ENCODE measurements at regions not wholly inside any gene's neighbourhood (a gene's known extent, or its start where the extent isn't known, plus 50 kb on each side); places are given as distances from the start of the nearest gene placed in this dataset.

DNA sequence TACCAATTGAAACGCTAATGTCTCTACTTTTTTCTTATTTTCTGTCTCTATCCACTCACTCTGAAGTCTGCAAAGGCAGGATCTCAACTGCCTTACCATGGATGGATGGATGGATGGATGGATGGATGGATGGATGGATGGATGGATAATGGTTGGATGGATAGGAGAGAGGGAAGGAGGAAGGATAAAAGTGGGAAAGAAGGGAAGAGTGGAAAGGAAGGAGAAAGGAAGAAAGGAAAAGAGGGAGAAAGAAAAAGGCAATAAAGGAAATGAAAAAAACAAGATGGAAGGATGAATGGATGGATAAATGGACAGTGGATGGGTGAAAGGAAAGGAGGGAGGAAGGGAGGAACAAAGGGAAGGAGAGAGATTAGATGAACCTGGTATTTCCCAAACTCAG lies 506.0 kb downstream of the MN1 start:
- no peak overlapping the region for H3K27ac Mint-ChIP-seq
- H3K9me3 Mint-ChIP-seq = no peaks in the 10 kb centered on the region
- CTCF ChIA-PET = no interaction called here
- peaks cover 33% of the 10 kb centered on the region for H3K27me3 Mint-ChIP-seq (ENCODE audit: low read depth)
- H3K36me3 Mint-ChIP-seq (ENCODE audit: low read depth) = no peaks in the 10 kb centered on the region
- DNase-seq = no peak
- H3K4me1 Mint-ChIP-seq (ENCODE audit: low read depth) = no peaks in the 10 kb centered on the region
- intact Hi-C loops (cut with micrococcal nuclease) = no loop called here
- no peak overlapping the region for H3K4me3 Mint-ChIP-seq

DNA sequence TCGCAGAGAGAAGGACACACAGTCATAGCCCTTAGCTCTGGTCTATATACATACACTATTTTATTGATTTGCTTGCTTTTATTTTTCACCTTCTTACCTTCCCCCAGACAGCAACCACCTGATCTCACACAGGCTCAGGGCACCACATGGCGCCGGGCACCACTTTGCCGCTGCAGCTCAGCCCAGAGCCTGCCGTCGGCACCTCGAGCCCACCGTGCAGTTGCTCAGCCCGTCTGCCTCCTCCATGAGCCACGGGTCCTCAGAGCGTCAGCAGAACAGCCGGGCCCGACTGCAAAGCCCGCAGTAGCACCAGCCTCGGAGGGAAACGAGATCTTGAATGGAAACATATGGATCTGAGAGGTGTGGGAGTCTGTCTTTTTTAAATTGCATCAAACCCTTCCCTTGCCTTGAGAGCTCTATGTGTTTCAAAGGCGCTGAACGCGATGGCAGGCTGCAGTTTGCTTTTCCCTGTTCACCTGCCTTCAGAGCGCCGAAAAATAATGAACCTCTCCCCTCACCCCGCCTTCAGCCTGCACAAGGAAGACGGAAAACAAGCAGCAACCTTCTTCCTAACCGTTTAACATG lies 505.4 kb downstream of the MN1 start:
- no peak for DNase-seq
- Mint-ChIP-seq H3K36me3 (ENCODE audit: low read depth) (no peaks in the 10 kb centered on the region), H3K27ac (no peak overlapping the region), H3K4me3 (no peak overlapping the region), H3K27me3 (ENCODE audit: low read depth) (peaks cover 33% of the 10 kb centered on the region), H3K9me3 (no peaks in the 10 kb centered on the region), H3K4me1 (ENCODE audit: low read depth) (no peaks in the 10 kb centered on the region)
- intact Hi-C loops (cut with micrococcal nuclease) = no loop called here
- CTCF ChIA-PET = no interaction called here

DNA sequence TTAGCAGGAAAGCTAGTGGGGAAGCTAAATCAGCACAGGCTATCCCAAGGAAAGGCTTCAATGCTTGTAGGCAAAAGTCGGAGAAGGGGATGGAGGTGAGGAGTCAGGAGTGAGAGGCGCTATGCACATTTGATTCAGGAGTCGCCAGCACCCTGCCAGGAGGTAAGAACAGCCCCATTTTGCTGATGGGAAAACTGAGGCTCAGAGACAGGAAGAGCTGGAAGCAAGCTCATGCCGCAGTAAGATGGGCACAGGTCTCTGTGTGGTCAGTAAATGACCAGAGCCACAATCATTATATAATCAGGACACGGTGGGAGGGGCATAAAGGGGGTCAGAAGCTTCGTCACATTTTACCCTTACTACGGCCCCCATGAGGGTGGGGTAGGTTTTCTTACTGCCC lies 504.4 kb downstream of the MN1 start:
- H3K9me3 Mint-ChIP-seq = no peaks in the 10 kb centered on the region
- H3K27ac Mint-ChIP-seq = no peak overlapping the region
- peaks cover 36% of the 10 kb centered on the region for H3K27me3 Mint-ChIP-seq (ENCODE audit: low read depth)
- intact Hi-C loops (cut with micrococcal nuclease) = no loop called here
- H3K36me3 Mint-ChIP-seq (ENCODE audit: low read depth) = no peaks in the 10 kb centered on the region
- CTCF ChIA-PET = no interaction called here
- no peaks in the 10 kb centered on the region for H3K4me1 Mint-ChIP-seq (ENCODE audit: low read depth)
- DNase-seq = no peak
- H3K4me3 Mint-ChIP-seq = no peak overlapping the region

DNA sequence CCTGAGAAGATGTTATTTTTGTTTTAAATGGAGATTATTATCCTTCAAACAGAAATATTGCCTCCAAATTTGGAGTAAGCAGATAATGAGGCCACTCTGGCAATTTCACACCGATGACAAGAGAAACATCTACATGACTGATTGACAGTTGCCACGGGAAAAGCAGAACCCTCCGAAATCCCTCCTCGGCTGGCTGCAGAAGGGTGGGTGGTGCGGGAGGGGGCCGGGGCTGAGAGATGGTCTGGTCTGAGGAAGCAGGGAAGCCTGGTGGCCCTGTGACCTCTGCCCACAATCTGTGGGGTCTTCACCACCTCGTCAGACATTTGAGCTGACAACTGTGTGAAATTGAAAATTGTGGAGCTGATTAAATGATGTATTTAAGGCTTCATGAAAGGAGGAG lies 503.2 kb downstream of the MN1 start:
- Mint-ChIP-seq H3K27me3 (ENCODE audit: low read depth) (peaks cover 33% of the 10 kb centered on the region), H3K36me3 (ENCODE audit: low read depth) (no peaks in the 10 kb centered on the region), H3K4me1 (ENCODE audit: low read depth) (no peaks in the 10 kb centered on the region), H3K4me3 (no peak overlapping the region), H3K9me3 (no peaks in the 10 kb centered on the region), H3K27ac (no peak overlapping the region)
- no peak for DNase-seq
- CTCF ChIA-PET = no interaction called here
- intact Hi-C loops (cut with micrococcal nuclease) = no loop called here

DNA sequence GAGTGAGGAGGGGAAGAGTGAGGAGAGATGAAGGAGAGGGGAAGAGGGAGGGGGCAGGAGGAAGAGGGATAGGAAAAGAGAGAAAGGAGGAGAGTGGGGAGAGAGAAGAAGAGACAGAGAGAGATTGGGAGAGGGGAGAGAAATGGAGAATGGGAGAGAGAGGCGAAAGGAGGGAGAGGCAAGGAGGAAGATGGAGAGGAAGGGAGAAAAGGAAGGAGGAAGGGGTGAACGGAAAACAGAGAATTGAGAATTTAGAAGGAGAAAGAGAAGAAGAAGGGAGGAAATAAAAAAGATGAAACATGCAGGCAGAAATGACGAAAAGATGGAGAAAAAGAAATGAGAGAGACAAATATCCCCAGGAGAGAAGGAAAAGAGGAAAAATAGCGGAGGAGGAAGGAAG lies 502.8 kb downstream of the MN1 start:
- H3K27ac Mint-ChIP-seq = no peak overlapping the region
- peaks cover 33% of the 10 kb centered on the region for H3K27me3 Mint-ChIP-seq (ENCODE audit: low read depth)

DNA sequence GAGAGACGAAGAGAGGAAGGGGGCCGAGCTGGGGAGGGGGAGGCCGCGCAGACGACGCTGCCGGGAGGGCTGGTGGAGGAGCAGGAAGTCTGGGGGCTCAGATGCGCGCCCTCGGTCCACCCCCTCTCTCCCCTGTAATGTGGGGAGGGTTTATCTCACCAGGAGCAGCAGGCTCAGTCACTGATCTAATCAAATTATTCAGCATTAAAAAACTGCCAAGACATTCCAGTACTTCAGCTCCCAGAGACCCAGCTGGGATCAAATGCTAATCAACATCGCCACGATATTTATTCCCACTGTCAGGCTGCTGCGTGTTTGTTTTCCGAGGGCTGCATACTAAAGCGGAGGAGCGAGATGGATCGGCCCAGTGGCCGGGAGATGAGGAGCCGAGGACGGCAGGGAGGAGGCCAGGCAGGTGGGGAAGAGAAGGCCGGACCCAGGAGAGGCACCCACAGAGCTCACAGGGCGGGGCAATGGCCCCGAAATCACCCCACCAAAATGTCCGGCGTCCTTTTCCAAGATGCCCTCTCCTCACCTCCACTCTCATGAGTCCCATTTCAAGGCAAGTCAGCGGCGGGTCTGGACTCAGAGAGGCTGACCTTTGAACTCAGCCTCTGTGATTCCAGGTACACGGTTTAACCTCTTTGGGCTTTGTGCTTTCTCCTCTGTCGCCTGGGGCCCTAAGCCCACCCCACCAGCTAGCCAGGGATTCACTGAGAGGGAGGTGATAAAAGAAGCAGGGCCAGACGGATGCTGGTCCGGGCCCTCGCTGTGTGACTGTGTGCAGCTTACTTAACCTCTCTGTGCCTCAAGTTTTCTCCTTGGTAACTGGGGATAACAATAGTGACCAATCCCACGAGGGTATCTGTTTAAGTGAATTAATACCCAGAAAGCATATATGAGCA lies 502.1 kb downstream of the MN1 start:
- Mint-ChIP-seq H3K9me3 (no peaks in the 10 kb centered on the region), H3K4me3 (no peak overlapping the region)
- intact Hi-C loops (cut with micrococcal nuclease) = no loop called here

More for the DNA sequence above, 502.8 kb downstream of the MN1 start:
- no peak for DNase-seq
- CTCF ChIA-PET = interaction anchor here (0.6 kb wide), 1 partner anchor 260 kb away, joined by 4 read pairs; no protein-coding TSS in a partner anchor
- no peak overlapping the region for H3K4me3 Mint-ChIP-seq
- intact Hi-C loops (cut with micrococcal nuclease) = no loop called here
- H3K36me3 Mint-ChIP-seq (ENCODE audit: low read depth) = no peaks in the 10 kb centered on the region
- no peaks in the 10 kb centered on the region for H3K4me1 Mint-ChIP-seq (ENCODE audit: low read depth)
- H3K9me3 Mint-ChIP-seq = no peaks in the 10 kb centered on the region

DNA sequence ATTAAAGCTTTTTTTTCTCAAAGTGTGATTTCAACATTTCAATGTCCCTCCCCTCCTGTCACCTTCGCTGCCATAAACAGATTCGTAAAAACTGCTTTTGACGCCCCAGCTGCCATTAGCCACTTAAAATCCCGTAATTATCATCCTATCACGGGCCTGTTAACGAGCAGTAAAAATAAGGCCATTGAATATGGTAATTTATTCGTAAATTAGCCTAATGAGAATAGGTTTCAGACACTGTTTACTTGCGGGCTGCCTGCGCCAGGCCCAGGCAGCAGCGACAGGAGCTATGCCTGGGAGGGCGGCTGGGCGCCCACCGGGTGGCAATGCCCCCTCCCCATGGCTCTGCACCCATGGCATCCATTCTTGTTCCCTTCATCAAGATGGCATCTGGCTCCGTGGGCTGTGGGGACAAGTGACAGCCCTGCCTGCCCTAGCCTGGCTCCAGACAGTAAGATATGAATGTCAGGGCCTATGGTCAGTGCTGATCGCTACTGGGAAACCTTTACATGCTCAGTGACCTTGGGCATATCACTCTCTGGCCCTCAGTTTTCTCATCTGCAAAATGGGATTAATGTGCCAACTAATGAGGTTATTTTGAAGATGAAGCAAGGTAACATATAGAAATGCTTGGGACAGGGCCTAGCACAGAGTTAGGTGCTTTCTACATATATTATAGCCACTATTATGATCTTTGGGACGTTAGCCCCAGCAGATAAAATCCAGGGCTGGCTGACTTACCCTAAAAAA lies 500.8 kb downstream of the MN1 start:
- Mint-ChIP-seq H3K9me3 (no peaks in the 10 kb centered on the region), H3K27ac (no peak overlapping the region), H3K36me3 (ENCODE audit: low read depth) (no peaks in the 10 kb centered on the region), H3K4me1 (ENCODE audit: low read depth) (no peaks in the 10 kb centered on the region), H3K4me3 (no peak overlapping the region), H3K27me3 (ENCODE audit: low read depth) (peaks cover 31% of the 10 kb centered on the region)
- CTCF ChIA-PET = no interaction called here
- DNase-seq = no peak
- intact Hi-C loops (cut with micrococcal nuclease) = no loop called here

More for the DNA sequence above, 502.1 kb downstream of the MN1 start:
- Mint-ChIP-seq H3K36me3 (ENCODE audit: low read depth) (no peaks in the 10 kb centered on the region), H3K27ac (no peak overlapping the region), H3K27me3 (ENCODE audit: low read depth) (peaks cover 33% of the 10 kb centered on the region), H3K4me1 (ENCODE audit: low read depth) (no peaks in the 10 kb centered on the region)
- CTCF ChIA-PET = interaction anchor here (0.6 kb wide), 1 partner anchor 259 kb away, joined by 4 read pairs; no protein-coding TSS in a partner anchor
- DNase-seq = no peak

DNA sequence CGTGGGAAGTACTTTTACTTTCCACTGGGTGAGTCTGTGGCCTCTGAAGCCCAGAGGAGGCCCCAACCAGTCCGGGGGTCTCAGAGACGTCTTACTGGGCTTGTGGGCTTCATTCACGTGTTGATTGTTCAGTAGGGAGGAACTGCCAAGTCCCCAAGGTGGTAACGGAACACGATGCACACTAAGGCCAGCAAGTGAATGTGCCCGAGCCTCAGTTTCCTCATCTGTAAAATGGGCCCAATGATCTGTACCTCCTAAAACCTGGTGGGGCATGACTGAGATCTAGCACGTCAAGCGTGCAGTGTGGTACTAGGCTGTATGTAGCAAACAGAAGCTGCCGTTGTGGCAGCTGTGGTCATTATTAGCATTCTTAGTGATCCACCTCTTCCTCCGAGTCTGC lies 499.1 kb downstream of the MN1 start:
- Mint-ChIP-seq H3K4me1 (ENCODE audit: low read depth) (no peaks in the 10 kb centered on the region), H3K36me3 (ENCODE audit: low read depth) (no peaks in the 10 kb centered on the region), H3K4me3 (no peak overlapping the region), H3K27me3 (ENCODE audit: low read depth) (peaks cover 18% of the 10 kb centered on the region), H3K9me3 (no peaks in the 10 kb centered on the region), H3K27ac (no peak overlapping the region)
- intact Hi-C loops (cut with micrococcal nuclease) = no loop called here
- CTCF ChIA-PET = no interaction called here
- no peak for DNase-seq

DNA sequence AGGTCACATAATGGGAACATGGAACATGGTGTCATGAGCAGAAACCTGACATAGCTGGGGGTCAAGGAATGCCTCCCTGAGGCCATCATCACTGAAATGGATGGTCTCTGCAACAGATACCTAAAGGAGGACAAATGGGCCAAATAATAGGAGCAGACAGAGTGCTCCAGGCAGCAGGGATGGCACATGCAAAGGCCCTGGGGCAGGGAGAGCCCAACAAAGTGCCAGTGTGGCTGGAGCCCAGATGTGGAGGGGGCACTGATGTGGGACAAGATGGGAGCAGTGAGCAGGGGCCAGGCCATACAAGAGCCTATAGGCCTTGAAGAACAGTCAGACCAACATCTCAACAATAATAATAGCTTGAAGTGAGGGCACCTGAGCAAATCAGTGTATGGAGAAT lies 497.8 kb downstream of the MN1 start:
- no peak for DNase-seq
- Mint-ChIP-seq H3K27ac (no peak overlapping the region), H3K9me3 (peaks cover under 1% of the 10 kb centered on the region), H3K4me1 (ENCODE audit: low read depth) (no peaks in the 10 kb centered on the region), H3K4me3 (no peak overlapping the region), H3K36me3 (ENCODE audit: low read depth) (no peaks in the 10 kb centered on the region), H3K27me3 (ENCODE audit: low read depth) (peaks cover 10% of the 10 kb centered on the region)
- CTCF ChIA-PET = no interaction called here
- intact Hi-C loops (cut with micrococcal nuclease) = no loop called here

DNA sequence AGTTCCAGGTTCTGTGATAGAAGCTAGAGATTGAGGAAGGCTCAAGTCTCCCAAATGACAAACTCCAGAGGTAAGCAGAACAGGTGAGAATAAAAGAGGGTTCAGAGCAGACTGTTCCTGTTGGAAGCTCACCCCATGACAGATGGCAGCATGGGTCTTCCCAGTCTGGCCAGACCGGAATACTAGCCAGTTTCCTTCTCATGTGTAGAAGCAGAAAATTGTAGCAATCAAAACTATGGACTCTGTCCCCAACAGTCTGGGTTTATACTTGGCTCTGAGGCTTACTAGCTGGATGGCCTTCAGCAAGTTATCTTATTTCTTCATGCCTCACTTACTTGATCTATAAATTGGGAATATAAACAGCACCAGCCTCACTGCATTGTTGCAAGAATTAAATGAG lies 494.8 kb downstream of the MN1 start:
- Mint-ChIP-seq H3K27ac (no peak overlapping the region), H3K27me3 (ENCODE audit: low read depth) (peaks cover 2% of the 10 kb centered on the region), H3K9me3 (peaks cover 4% of the 10 kb centered on the region)

DNA sequence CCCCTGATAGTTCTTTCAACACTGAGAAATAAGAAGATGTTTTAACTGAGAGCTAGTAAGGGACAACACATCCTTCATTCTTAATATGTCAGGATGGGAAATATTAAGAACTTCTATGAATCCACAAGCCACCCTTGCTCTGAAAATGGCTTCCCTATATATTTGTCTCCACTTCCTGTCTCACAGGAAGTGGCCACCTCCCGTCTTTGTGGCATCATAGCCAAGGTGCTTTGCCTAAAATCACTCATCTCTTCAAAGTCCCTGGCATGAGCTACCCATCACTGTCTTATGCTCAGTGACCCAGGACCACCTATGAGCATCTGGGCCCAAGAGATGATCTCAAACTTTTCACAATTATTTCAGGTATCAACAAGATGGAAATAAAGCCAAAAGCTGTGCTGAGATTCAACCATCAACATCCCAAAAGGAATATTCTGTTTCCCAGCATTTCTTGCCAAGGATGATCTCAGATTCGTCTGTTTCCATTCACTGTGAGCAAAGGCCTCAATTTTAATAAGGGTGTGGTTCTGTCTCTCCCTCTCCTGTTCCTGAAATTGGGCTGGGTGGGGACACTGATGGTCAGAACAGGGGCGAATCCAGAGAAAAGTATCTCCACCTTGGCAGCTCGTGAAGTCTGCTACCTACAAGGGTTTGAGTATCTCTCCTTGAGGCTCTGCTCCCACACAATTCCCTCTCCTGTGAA lies 493.9 kb downstream of the MN1 start:
- Mint-ChIP-seq H3K4me3 (no peak overlapping the region), H3K4me1 (ENCODE audit: low read depth) (no peaks in the 10 kb centered on the region), H3K27me3 (ENCODE audit: low read depth) (no peaks in the 10 kb centered on the region), H3K36me3 (ENCODE audit: low read depth) (no peaks in the 10 kb centered on the region), H3K27ac (no peak overlapping the region), H3K9me3 (peaks cover 4% of the 10 kb centered on the region)
- CTCF ChIA-PET = interaction anchor here (0.6 kb wide), 1 partner anchor 254 kb away, joined by 3 read pairs; no protein-coding TSS in a partner anchor
- DNase-seq = no peak
- intact Hi-C loops (cut with micrococcal nuclease) = no loop called here

More for the DNA sequence above, 494.8 kb downstream of the MN1 start:
- intact Hi-C loops (cut with micrococcal nuclease) = no loop called here
- Mint-ChIP-seq H3K4me3 (no peak overlapping the region), H3K36me3 (ENCODE audit: low read depth) (no peaks in the 10 kb centered on the region), H3K4me1 (ENCODE audit: low read depth) (no peaks in the 10 kb centered on the region)
- no peak for DNase-seq
- CTCF ChIA-PET = interaction anchor here (0.6 kb wide), 1 partner anchor 255 kb away, joined by 3 read pairs; no protein-coding TSS in a partner anchor

DNA sequence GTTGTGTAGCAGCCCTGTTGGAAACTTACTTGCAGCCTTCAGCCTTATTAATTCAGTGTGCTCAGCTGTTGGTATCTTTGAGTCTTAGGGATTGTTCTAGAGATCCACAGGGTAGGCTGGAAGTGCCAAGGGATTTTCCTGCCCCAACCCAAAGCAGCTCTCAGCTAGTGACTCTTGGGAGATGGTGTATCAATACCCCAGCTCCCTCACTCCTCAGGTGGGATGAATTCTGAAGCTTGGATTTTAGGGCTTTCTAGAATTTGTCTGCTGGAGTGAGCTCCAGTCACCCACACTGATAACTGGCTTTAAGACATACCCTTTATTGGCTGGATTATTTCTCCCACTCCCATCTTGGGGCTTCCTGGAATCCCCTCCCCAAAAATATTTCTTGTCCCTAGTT lies 493.0 kb downstream of the MN1 start:
- CTCF ChIA-PET = no interaction called here
- intact Hi-C loops (cut with micrococcal nuclease) = no loop called here
- DNase-seq = no peak
- Mint-ChIP-seq H3K4me1 (ENCODE audit: low read depth) (no peaks in the 10 kb centered on the region), H3K9me3 (peaks cover 4% of the 10 kb centered on the region), H3K36me3 (ENCODE audit: low read depth) (no peaks in the 10 kb centered on the region), H3K27ac (no peak overlapping the region), H3K4me3 (no peak overlapping the region), H3K27me3 (ENCODE audit: low read depth) (no peaks in the 10 kb centered on the region)
